NAMALWA (cell line): ENCODE measurements at regions not wholly inside any gene's neighbourhood (a gene's known extent, or its start where the extent isn't known, plus 50 kb on each side); places are given as distances from the start of the nearest gene placed in this dataset.

ENCODE experiments used
- DNase-seq: peaks from one replicate; pipeline ENCODE4 v3.0.0-alpha.2; 2015; ENCODE audit warnings: low spot score

- peak; percentile 6 for DNase-seq
These were observed 77.0 kb upstream of the CCL2 start for GRCh38 chr17:34178092-34178491.

GRCh38 chr17:34182036-34182803, 72.9 kb upstream of the CCL2 start:
- no peak for DNase-seq

GRCh38 chr17:34195987-34196386, 59.1 kb upstream of the CCL2 start:
- no peak for DNase-seq

GRCh38 chr17:34198519-34198918, 56.6 kb upstream of the CCL2 start:
- no peak for DNase-seq

- no peak for DNase-seq
These were observed 55.6 kb upstream of the CCL2 start for GRCh38 chr17:34199454-34199853.

GRCh38 chr17:34199932-34200534, 55.1 kb upstream of the CCL2 start:
- DNase-seq: peak; percentile 87

- DNase-seq: no peak
These were observed 53.9 kb upstream of the CCL2 start for GRCh38 chr17:34201225-34201624.

- DNase-seq: no peak
These were observed 53.3 kb upstream of the CCL2 start for GRCh38 chr17:34201767-34202166.

GRCh38 chr17:34203018-34203638, 52.0 kb upstream of the CCL2 start:
- DNase-seq: no peak

GRCh38 chr17:34204402-34204801, 50.7 kb upstream of the CCL2 start:
- no peak for DNase-seq
